ENCODE measurements at regions not wholly inside any gene's neighbourhood (a gene's known extent, or its start where the extent isn't known, plus 50 kb on each side); places are given as distances from the start of the nearest gene placed in this dataset.

DNA sequence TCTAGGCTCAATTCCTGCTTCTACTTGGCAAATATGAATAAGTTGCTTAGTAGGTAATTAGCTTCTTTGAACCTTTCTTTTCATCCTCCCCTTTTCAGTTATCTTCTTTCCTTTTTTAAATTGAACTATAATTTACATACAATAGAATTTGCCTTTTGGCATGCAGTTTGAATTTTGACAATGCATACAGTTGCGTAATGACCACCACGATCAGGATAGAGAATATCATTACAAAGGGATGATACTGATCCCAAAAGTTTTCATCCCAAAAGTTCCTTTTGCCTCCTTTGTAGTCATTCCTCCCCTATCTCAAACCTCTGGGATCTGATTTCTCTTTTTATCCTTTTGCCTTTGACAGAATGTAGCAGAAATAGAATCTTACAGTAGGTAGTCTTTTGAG, 164.4 kb downstream of the NOC3L start:
- DNase-seq: no peak

DNA sequence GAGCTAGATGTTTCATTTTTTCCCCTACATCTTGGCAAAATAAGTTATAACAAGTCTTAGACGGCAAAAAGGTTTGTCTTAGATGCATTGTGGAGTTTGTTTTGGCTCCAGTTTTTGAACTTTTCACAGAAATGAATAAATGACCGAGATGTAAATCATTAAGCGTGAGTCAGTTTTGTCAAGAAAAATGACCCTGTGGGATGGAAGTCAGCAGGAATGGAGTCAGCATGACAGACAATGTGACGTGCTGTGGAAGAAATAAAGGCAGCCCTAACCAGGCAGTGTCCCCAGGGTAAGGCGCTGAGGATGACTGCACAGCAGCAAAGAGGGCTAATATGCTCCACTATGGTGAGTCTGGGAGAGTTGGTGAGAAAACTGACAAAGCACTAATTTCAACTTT, 163.2 kb downstream of the NOC3L start:
- DNase-seq: no peak

DNA sequence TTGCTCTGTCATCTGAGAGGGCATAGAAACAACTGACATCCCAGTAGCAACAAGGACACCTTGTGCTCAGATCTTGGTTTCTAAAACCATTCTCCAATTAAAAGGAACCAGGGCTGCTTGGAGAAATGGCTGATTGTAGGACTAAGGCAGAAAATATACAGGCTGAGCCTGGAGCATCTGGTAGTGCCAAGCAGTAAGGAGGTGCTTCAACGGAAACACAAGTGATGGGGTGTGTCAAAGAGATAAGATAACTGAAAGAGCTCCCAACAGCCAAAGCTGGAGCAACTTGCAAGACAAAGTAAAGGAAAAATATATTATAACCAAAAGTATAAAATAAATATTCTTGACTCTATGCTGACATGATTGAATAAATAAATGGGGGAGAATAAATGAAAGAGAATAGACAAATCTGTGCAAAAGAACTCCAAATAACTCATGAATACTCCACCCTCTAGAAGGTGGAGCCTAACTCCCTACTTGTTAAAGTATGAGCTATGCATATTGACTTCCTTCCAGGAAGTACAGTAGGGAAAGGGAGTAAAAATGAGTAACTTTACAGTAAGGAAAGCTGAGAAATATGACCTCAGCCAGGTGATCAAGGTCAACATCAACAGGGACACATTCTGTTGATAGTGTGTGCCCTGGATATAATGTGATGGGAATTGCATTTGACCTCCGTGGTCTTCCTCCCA, 162.4 kb downstream of the NOC3L start:
- no peak for DNase-seq

GRCh38 chr10:94205396-94205831, 157.3 kb downstream of the NOC3L start:
- DNase-seq: peak; percentile 43

- DNase-seq: no peak
Observed at GRCh38 chr10:94206176-94206575, 156.6 kb downstream of the NOC3L start.

DNA sequence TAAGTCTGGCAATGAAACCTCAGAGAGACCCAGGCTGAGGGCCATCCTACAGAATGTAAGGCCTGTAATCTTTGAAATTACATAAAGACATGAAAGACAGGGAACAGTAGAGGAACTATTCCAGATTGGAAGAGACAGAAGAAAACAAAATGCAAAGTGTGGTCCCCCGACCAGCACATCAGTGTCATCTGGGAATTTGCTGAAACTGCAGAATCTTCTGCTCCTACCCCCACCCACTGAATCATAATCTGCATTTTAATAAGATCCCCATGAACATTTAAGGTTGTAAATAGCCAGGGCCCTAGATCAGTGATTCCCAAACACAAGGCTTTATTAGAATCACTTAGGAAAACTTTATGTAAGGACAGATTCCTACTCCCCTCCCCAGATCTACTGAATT, 154.4 kb downstream of the NOC3L start:
- DNase-seq: no peak

GRCh38 chr10:94210440-94211168, 152.1 kb downstream of the NOC3L start:
- DNase-seq: no peak

DNA sequence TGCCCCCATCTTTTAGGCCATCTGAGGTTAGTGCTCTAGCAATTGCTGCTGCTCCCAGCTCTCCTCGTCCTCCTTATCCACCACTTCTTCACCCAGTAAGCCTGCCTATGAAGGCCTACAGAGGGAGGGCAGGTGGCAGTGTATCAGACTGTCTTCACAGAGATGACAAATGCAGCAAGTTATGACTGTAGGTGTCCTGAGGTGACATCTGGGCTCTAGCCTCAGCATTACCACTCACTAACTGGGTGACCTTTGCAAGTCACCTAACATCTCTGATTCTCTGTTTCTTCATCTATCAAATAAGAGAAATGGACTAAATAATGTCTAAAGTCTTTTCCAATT, 151.6 kb downstream of the NOC3L start:
- DNase-seq: no peak

DNA sequence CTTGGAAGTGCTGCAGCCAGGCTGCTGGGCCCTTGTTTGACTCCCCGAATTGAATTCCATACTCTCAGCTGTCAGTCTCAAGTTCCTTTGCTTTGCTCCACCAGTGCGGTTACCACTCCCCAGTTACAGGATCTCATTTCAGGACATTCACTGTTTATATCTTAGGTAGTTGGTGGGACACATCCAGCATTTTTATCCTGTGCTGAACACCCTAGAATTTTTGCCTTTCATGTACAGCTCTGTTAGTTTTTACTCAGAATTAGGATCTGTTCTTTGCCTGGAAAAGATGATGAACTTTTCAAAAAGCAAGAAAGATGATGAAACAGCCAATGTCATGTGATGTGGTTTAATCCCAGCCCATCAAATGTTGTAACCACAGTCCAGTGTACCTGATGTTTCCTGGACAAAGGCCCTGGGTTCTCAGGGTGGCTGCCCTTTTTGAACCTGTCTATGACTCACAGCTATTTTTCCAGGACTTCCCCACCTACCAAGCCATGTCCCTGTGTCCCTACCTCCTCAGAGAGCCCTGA, 149.7 kb downstream of the NOC3L start:
- DNase-seq: no peak

GRCh38 chr10:94213980-94214379, 148.8 kb downstream of the NOC3L start:
- DNase-seq: no peak

DNA sequence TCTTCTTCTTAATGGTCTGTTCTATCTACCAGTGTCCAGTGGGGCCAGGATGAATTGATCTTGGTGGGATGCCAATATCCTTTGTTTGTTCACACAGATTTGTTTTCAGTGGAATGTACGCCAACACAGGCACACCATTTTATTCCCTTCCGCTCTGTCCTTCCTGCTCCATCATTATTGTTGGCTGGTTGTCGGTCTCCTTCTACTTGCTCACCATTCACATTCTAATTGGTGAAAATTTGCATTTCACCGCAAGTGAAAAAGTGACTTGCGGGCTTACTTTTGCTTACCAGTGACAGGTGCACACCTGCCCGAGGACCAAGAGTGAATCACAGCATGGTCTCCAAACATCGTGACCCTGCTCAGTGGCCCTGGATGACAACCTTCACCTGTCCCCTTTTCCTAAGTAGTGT, 148.3 kb downstream of the NOC3L start:
- no peak for DNase-seq

DNA sequence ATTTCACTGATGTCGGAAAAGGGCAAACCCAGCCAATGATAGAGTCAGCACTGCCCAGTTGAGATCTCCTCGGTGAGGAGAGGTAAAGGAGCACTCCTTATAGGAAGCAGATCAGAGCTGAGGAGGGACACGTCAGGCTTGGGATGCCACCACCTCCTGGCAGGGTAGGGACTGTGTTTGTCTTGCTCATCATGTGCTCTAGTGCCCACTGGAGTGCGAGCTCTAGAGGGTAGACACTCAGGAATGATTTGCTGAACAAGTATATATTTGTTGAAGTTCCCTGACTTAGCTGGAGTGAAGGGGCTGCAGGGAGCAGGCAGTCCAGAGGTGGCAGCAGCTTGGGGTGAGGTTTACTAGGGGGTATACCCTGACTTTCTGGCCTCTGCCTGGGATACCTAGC, 146.5 kb downstream of the NOC3L start:
- no peak for DNase-seq

DNA sequence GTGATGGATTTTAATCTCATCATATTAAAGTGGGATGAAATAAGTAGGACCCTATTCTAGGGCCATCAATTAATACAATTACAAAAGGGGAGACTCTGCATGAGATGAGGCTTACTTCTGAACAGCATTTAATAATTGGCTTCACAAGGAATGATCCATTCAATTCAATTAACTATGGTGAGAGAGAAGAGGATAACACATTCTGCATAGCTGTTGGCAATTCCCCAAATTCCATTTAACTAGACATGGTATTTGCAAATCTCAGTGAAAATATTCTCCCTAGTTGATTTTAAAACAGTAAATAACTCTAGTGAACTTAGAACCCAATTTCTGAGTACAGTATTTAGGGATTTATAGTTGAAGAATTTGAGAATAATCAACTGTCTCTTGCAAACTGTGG, 145.3 kb downstream of the NOC3L start:
- DNase-seq: no peak

- no peak for DNase-seq
Observed at GRCh38 chr10:94218493-94219183, 144.1 kb downstream of the NOC3L start.

DNA sequence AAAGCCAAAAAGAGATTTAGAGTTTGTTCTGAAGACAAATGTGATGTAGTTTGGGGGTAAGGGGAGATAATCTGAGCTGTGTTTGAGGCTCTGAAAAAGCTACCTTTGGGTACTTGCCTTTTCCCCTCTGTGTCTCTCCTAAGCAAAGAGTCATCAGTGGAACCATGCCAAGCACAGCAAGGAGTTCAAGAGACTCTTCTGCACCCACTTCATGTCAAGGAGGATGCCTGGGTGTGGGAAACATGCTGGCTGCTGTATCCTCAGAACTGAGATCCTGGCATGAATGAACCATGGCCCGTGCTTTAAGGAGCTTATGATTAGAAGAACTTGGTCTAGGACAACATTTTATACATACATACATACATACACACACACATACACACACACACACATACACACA, 142.9 kb downstream of the NOC3L start:
- DNase-seq: no peak

DNA sequence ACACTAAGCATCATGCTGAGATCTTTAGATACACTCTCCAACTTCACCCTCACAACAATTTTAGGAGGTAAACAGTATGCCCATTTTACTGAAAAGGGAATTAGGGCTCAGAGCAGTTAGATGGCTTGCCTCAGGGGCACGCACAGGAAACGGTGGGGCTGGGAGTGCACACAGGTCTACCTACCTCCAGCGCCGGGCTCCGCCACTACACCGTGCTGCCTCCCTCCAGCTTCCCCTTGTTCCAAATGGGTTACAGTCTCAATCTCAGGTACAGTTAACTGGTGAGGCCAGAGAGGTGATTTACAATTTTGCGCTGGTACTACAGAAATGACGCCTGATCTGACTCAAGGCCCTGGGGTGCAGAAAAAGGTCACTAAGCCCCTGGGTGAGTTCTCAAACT, 142.0 kb downstream of the NOC3L start:
- no peak for DNase-seq

- DNase-seq: peak; percentile 58
Observed at GRCh38 chr10:94223702-94224370, 138.9 kb downstream of the NOC3L start.

- no peak for DNase-seq
Observed at GRCh38 chr10:94224656-94225055, 138.1 kb downstream of the NOC3L start.

- no peak for DNase-seq
Observed at GRCh38 chr10:94225589-94225988, 137.2 kb downstream of the NOC3L start.

DNA sequence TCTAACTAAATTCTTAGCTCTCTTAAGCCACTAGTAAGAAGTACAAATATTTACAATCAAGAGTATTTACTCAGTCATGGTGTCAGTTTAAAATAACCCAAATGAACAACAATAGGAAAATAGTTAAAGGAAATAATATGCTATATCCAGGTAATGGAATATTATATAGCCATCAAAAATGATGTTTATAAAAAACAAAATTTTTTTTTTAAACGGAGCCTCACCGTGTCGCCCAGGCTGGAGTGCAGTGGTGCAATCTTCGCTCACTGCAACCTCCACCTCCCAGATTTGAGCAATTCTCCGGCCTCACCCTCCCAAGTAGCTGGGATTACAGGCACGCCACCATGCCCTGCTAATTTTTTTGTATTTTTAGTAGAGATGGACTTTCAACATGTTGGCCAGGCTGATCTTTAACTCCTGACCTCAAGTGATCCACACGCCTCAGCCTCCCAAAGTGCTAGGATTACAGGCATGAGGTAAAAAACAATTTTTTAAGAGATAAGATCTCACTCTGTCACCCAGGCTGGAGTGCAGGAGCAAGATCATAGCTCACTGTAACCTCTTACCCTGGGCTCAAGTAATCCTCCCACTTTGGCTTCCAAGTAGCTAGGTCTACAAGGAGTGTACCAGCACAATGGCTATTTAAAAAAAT, 132.5 kb downstream of the NOC3L start:
- DNase-seq: no peak

DNA sequence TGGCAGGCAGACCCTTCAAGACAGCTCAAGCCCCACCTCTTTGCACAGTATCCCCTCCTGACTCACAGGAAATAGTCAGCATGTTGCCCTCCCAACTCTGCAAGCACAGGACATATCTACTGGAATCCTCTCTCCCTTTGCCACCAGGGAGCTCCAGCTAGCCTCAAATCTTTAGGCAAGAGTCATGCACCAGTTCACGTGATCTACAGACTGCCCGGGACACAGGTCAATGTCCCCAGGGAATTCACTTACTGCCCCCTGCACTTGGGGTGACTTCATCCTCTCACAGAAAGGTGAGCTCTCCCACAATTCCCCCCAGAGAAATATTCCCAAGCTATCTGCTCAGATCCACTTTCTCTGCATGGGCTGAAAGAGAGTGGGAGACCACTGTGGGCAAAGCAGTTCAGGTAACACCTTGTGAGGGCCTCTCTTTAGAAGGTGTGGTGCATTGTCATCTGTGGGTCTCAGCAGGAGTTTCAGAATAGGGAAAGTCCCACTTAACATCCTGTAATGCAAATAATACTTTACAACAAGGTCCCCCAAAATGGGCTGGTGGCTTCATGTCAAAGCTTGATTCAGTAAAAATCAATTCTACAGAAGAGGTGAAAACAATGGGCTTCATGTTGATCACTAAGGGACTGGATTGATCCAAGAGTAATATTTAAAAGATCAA, 129.9 kb downstream of the NOC3L start:
- DNase-seq: no peak

GRCh38 chr10:94235461-94235860, 127.3 kb downstream of the NOC3L start:
- no peak for DNase-seq
